K562 (cell line): ENCODE measurements at regions not wholly inside any gene's neighbourhood (a gene's known extent, or its start where the extent isn't known, plus 50 kb on each side); places are given as distances from the start of the nearest gene placed in this dataset.

Experiments
- NFYB ChIP-seq: IDR thresholded peaks from 2 replicates; pipeline ENCODE4 v1.6.1; 2011; ENCODE audit warnings: mild to moderate bottlenecking, moderate library complexity; ENCODE audit not compliant: insufficient read length; ENCODE audit errors: extremely low read depth
- REST ChIP-seq, 2 experiments: fragments of 450-650 bp; formaldehyde crosslinking in 1 of 2; IDR thresholded peaks; 2 replicates each; pipeline versions ENCODE4 v1.4.0 to v1.6.1; 2014 to 2020; ENCODE audit warnings: mild to moderate bottlenecking in 2 of 2, borderline replicate concordance in 1 of 2, low read depth in 1 of 2
- TF ChIP-seq, protein P1 (sequence below): fragments of 450-650 bp; formaldehyde crosslinking; IDR thresholded peaks from 2 replicates; pipeline ENCODE4 v1.4.0; 2022; ENCODE audit warnings: mild to moderate bottlenecking, moderate library complexity

DNA sequence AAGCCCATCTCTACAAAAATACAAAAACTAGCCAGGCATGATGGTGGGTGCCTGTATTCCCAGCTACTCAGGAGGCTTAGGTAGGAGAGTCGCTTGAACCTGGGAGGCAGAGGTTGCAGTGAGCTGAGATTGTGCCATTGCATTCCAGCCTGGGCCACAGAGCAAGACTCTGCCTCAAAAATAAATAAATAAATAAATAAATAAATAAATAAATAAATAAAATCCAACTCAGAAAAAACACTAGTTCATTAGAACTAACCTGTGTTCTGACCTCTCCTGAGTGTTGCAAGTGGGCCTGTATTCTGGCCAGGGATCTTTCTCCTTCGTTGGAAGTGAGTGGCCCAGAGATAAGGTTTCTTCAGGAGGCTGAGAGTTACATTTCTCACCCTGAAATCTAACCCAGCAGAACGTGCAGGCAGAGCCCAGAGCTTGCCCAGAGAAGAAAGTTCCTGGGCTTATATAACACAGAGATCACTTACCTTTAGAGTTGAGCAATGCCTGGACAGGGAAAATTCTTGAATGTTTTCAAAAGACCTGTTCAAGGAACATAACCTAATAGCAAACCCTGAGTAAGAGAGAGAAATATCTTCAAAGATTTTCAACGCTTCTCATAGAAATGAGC is 583.9 kb downstream of the MCTP2 start:
- TF ChIP-seq REST (IDR thresholded peaks at IDR 0.05; ENCODE audit: borderline replicate concordance) (no peak), REST (CRISPR knock-in tag; IDR thresholded peaks at IDR 0.05; ENCODE audit: low read depth) (no peak), NFYB (no peak)
- TF ChIP-seq, protein P1, sequence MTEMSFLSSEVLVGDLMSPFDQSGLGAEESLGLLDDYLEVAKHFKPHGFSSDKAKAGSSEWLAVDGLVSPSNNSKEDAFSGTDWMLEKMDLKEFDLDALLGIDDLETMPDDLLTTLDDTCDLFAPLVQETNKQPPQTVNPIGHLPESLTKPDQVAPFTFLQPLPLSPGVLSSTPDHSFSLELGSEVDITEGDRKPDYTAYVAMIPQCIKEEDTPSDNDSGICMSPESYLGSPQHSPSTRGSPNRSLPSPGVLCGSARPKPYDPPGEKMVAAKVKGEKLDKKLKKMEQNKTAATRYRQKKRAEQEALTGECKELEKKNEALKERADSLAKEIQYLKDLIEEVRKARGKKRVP (CRISPR knock-in tag): no peak
